SK-N-SH (cell line): ENCODE measurements at regions not wholly inside any gene's neighbourhood (a gene's known extent, or its start where the extent isn't known, plus 50 kb on each side); places are given as distances from the start of the nearest gene placed in this dataset.

Experiments used
- CTCF ChIA-PET: fragments of 300-600, 350-600 bp; formaldehyde crosslinking; extraction: SDS; loops from one replicate; lab custom pipeline; 2021; lab: Yijun Ruan, JAX
- POLR2A ChIA-PET: fragments of 350-600 bp; sonication (Branson Sonifier 250); formaldehyde crosslinking; extraction: SDS; loops from one replicate; lab custom pipeline; 2020; ENCODE audit warnings: antibody characterized with exemption, inconsistent platforms; lab: Yijun Ruan, JAX
- DNase-seq: peaks from one replicate; pipeline ENCODE4 v3.0.0; 2012
- H2AFZ ChIP-seq: fragments of 200-600 bp; sonication (generic); 2 replicates; pipeline ENCODE4 v1.8.1; 2016; ENCODE audit warnings: antibody characterized with exemption, mild to moderate bottlenecking, low read depth
- H3F3A ChIP-seq: fragments of 200-600 bp; sonication (generic); replicated peaks from 2 replicates; pipeline ENCODE3; 2016; ENCODE audit warnings: antibody characterized with exemption, mild to moderate bottlenecking; ENCODE audit not compliant: insufficient read depth
- H3K27ac ChIP-seq, 2 experiments: fragments of 200-500 bp in 1 of 2; fragments of 200-600 bp in 1 of 2; sonication (Bioruptor generic) in 1 of 2; sonication (generic), shearing (Covaris generic) in 1 of 2; 2 replicates each; pipeline versions ENCODE4 v1.5.1 to v1.6.1; 2014 to 2016; ENCODE audit warnings: low read depth in 2 of 2, inconsistent platforms in 1 of 2, low read length in 1 of 2, mild to moderate bottlenecking in 1 of 2, mixed read lengths in 1 of 2
- H3K27me3 ChIP-seq: fragments of 200-600 bp; sonication (generic), shearing (Covaris generic); 2 replicates; pipeline ENCODE4 v1.6.1; 2016; ENCODE audit warnings: mixed run types; ENCODE audit not compliant: insufficient read depth
- H3K36me3 ChIP-seq, 2 experiments: fragments of 200-500 bp in 1 of 2; fragments of 200-600 bp in 1 of 2; sonication (Bioruptor generic) in 1 of 2; sonication (generic) in 1 of 2; replicated peaks in 1 of 2; 2 replicates each; pipeline versions ENCODE3 to v1.5.1; 2014 to 2016; ENCODE audit warnings: low read length in 1 of 2, mild to moderate bottlenecking in 1 of 2; ENCODE audit not compliant: insufficient read depth in 2 of 2, control insufficient read depth in 1 of 2
- H3K4me1 ChIP-seq, 2 experiments: fragments of 200-500 bp in 1 of 2; fragments of 200-600 bp in 1 of 2; sonication (Bioruptor generic) in 1 of 2; sonication (generic), shearing (Covaris generic) in 1 of 2; 2 replicates each; pipeline versions ENCODE4 v1.5.1 to v1.6.1; 2014 to 2016; ENCODE audit warnings: low read depth in 1 of 2, low read length in 1 of 2, mixed run types in 1 of 2; ENCODE audit not compliant: insufficient read depth in 2 of 2, control insufficient read depth in 1 of 2
- H3K4me2 ChIP-seq: fragments of 200-600 bp; sonication (generic), shearing (Covaris generic); 2 replicates; pipeline ENCODE4 v1.6.1; 2017; ENCODE audit warnings: mixed run types
- H3K4me3 ChIP-seq, 2 experiments: fragments of 200-500 bp in 1 of 2; fragments of 200-600 bp in 1 of 2; sonication (Bioruptor generic) in 1 of 2; sonication (generic), shearing (Covaris generic) in 1 of 2; 2 replicates each; pipeline versions ENCODE4 v1.5.1 to v1.8.1; 2014 to 2016; ENCODE audit warnings: low read depth in 2 of 2, inconsistent platforms in 1 of 2, low read length in 1 of 2, mild to moderate bottlenecking in 1 of 2, mixed read lengths in 1 of 2, moderate library complexity in 1 of 2
- H3K79me2 ChIP-seq: fragments of 200-600 bp; sonication (generic); 2 replicates; pipeline ENCODE4 v1.8.1; 2017; ENCODE audit warnings: mild to moderate bottlenecking; ENCODE audit not compliant: insufficient read depth
- H3K9ac ChIP-seq: fragments of 200-600 bp; sonication (generic); 2 replicates; pipeline ENCODE4 v1.6.1; 2017; ENCODE audit warnings: mixed run types
- H3K9me2 ChIP-seq: fragments of 200-600 bp; sonication (generic); 2 replicates; pipeline ENCODE4 v1.6.1; 2017; ENCODE audit warnings: mixed run types
- H3K9me3 ChIP-seq: fragments of 200-600 bp; sonication (generic); 2 replicates; pipeline ENCODE4 v1.6.1; 2017; ENCODE audit warnings: mixed run types, mild to moderate bottlenecking, moderate library complexity
- H4K20me1 ChIP-seq: fragments of 200-600 bp; sonication (generic); 2 replicates; pipeline ENCODE4 v1.6.1; 2017; ENCODE audit warnings: mild to moderate bottlenecking, mixed run types; ENCODE audit not compliant: insufficient read depth
- CHD2 ChIP-seq: fragments of 150-350 bp; IDR thresholded peaks from 2 replicates; pipeline ENCODE4 v1.6.1; 2018; ENCODE audit warnings: low read length; ENCODE audit not compliant: partially characterized antibody
- ELF1 ChIP-seq: IDR thresholded peaks from 2 replicates; pipeline ENCODE4 v1.4.0; 2012
- FOSL2 ChIP-seq: IDR thresholded peaks from 2 replicates; pipeline ENCODE4 v1.4.0; 2012; ENCODE audit warnings: low read depth, mild to moderate bottlenecking, moderate library complexity, borderline replicate concordance
- FOXJ3 ChIP-seq: sonication (generic); formaldehyde crosslinking; IDR thresholded peaks from 2 replicates; pipeline ENCODE4 v1.5.1; 2020; ENCODE audit warnings: mild to moderate bottlenecking, missing genetic modification reagents
- NRF1 ChIP-seq: IDR thresholded peaks from 2 replicates; pipeline ENCODE4 v1.6.1; 2012; ENCODE audit warnings: low read depth, mild to moderate bottlenecking, low read length
- POLR2AphosphoS5 ChIP-seq: IDR thresholded peaks from 2 replicates; pipeline ENCODE4 v1.6.1; 2012; ENCODE audit warnings: low read depth, low read length
- RAD21 ChIP-seq: IDR thresholded peaks from 2 replicates; pipeline ENCODE4 v1.6.1; 2012; ENCODE audit warnings: mild to moderate bottlenecking, low read length
- RFX5 ChIP-seq: IDR thresholded peaks from 2 replicates; pipeline ENCODE4 v1.6.1; 2012; ENCODE audit warnings: mild to moderate bottlenecking, improper control_type of control experiment, low read length
- RXRA ChIP-seq: IDR thresholded peaks from 2 replicates; pipeline ENCODE4 v1.4.0; 2012; ENCODE audit warnings: low read depth, mild to moderate bottlenecking, borderline replicate concordance
- SIN3A ChIP-seq: IDR thresholded peaks from 2 replicates; pipeline ENCODE4 v1.6.1; 2012; ENCODE audit warnings: low read depth, mild to moderate bottlenecking, low read length, moderate library complexity, borderline replicate concordance
- SMC3 ChIP-seq: IDR thresholded peaks from 2 replicates; pipeline ENCODE4 v1.6.1; 2012; ENCODE audit warnings: low read depth, low read length, improper control_type of control experiment
- TCF12 ChIP-seq: IDR thresholded peaks from 2 replicates; pipeline ENCODE4 v1.4.0; 2012
- TEAD4 ChIP-seq: IDR thresholded peaks from 2 replicates; pipeline ENCODE4 v1.4.0; 2012; ENCODE audit warnings: mild to moderate bottlenecking, borderline replicate concordance; ENCODE audit not compliant: insufficient read depth
- YY1 ChIP-seq: IDR thresholded peaks from 2 replicates; pipeline ENCODE4 v1.4.0; 2012; ENCODE audit warnings: low read depth, mild to moderate bottlenecking
- WGBS: methylation state at CpG from one replicate; pipeline ENCODE4 v1.1.6; 2017; ENCODE audit warnings: low lambda C conversion rate; 5-methylcytosine and 5-hydroxymethylcytosine counted together
- TF ChIP-seq, protein P1 (sequence below): fragments of 150-350 bp; IDR thresholded peaks from 2 replicates; pipeline ENCODE4 v1.6.1; 2017; ENCODE audit warnings: antibody characterized with exemption, low read length, low read depth, borderline replicate concordance
- TF ChIP-seq, protein P2 (sequence below): IDR thresholded peaks from 2 replicates; pipeline ENCODE4; 2012
- TF ChIP-seq, protein P3 (sequence below): IDR thresholded peaks from 2 replicates; pipeline ENCODE4 v1.4.0; 2012; ENCODE audit warnings: low read depth, borderline replicate concordance
- TF ChIP-seq, protein P4 (sequence below): IDR thresholded peaks from 2 replicates; pipeline ENCODE4 v1.4.0; 2012; ENCODE audit warnings: low read depth, borderline replicate concordance
- TF ChIP-seq, protein P5 (sequence below): IDR thresholded peaks from 2 replicates; pipeline ENCODE4 v1.6.1; 2012; ENCODE audit warnings: mild to moderate bottlenecking, low read depth, low read length, moderate library complexity

DNA sequence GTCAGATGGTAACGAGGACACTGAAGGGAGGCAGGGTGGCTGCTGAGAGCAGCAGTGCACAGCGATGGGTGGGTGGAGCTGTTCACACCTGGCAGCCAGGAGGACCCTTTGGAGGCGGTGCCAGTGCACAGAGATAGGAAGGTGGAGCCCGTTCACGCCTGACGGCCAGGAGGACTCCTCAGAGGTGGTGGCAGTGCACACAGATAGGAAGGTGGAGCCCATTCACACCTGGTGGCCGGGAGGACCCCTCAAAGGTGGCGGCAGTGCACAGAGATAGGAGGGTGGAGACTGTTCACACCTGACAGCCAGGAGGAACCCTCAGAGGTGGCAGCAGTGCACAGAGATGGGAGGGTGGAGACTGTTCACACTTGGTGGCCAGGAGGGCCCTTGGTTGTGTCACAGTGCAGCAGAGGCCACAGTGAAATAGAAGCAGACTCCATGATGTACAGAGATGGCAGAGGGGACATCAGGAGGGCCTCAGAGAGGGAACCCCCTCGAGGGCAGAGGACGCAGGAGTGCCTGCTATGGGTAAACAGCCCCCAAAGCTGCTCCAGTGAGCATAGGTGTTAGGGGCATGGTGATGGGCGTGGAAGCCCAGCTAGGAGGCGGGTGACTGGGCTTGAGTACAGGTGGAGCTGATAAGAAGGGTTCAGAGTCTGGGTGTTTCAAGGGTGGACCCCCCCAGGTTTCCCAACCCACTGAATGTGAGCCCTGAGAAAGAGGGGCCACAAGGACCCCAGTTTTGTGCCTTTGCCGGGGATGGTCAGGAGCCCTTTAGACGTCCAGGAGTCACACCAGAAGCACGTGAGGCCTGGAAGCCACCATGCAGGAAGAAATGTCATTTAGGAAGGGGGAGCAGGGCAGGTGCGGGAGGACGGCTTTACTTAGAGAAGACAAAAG, 566.7 kb downstream of the BRD1 start:
- POLR2A ChIA-PET, result no interaction called here
- no peaks in the 10 kb centered on the region for H3K9me2 ChIP-seq
- H3K9ac ChIP-seq, result no peak overlapping the region
- no peak for DNase-seq
- H3K9me3 ChIP-seq, result no peaks in the 10 kb centered on the region
- no peak for TF ChIP-seq YY1
- no peak for TF ChIP-seq RFX5
- TF ChIP-seq SMC3, result no peak
- TF ChIP-seq, protein P1, sequence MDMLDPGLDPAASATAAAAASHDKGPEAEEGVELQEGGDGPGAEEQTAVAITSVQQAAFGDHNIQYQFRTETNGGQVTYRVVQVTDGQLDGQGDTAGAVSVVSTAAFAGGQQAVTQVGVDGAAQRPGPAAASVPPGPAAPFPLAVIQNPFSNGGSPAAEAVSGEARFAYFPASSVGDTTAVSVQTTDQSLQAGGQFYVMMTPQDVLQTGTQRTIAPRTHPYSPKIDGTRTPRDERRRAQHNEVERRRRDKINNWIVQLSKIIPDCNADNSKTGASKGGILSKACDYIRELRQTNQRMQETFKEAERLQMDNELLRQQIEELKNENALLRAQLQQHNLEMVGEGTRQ, result no peak
- TF ChIP-seq FOXJ3 (CRISPR knock-in tag), result no peak
- TF ChIP-seq NRF1, result no peak
- no peak for TF ChIP-seq FOSL2
- TF ChIP-seq RAD21, result no peak
- no peak for TF ChIP-seq CHD2
- no peak for TF ChIP-seq SIN3A
- TF ChIP-seq, protein P2, sequence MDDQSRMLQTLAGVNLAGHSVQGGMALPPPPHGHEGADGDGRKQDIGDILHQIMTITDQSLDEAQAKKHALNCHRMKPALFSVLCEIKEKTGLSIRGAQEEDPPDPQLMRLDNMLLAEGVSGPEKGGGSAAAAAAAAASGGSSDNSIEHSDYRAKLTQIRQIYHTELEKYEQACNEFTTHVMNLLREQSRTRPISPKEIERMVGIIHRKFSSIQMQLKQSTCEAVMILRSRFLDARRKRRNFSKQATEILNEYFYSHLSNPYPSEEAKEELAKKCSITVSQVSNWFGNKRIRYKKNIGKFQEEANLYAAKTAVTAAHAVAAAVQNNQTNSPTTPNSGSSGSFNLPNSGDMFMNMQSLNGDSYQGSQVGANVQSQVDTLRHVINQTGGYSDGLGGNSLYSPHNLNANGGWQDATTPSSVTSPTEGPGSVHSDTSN, result no peak
- no peak for TF ChIP-seq TEAD4
- no peak for TF ChIP-seq ELF1
- no peak for TF ChIP-seq POLR2AphosphoS5
- TF ChIP-seq TCF12, result no peak
- TF ChIP-seq, protein P3, sequence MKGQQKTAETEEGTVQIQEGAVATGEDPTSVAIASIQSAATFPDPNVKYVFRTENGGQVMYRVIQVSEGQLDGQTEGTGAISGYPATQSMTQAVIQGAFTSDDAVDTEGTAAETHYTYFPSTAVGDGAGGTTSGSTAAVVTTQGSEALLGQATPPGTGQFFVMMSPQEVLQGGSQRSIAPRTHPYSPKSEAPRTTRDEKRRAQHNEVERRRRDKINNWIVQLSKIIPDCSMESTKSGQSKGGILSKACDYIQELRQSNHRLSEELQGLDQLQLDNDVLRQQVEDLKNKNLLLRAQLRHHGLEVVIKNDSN, result no peak
- TF ChIP-seq, protein P4, sequence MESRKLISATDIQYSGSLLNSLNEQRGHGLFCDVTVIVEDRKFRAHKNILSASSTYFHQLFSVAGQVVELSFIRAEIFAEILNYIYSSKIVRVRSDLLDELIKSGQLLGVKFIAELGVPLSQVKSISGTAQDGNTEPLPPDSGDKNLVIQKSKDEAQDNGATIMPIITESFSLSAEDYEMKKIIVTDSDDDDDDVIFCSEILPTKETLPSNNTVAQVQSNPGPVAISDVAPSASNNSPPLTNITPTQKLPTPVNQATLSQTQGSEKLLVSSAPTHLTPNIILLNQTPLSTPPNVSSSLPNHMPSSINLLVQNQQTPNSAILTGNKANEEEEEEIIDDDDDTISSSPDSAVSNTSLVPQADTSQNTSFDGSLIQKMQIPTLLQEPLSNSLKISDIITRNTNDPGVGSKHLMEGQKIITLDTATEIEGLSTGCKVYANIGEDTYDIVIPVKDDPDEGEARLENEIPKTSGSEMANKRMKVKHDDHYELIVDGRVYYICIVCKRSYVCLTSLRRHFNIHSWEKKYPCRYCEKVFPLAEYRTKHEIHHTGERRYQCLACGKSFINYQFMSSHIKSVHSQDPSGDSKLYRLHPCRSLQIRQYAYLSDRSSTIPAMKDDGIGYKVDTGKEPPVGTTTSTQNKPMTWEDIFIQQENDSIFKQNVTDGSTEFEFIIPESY, result no peak
- no peak for TF ChIP-seq RXRA
- TF ChIP-seq, protein P5, sequence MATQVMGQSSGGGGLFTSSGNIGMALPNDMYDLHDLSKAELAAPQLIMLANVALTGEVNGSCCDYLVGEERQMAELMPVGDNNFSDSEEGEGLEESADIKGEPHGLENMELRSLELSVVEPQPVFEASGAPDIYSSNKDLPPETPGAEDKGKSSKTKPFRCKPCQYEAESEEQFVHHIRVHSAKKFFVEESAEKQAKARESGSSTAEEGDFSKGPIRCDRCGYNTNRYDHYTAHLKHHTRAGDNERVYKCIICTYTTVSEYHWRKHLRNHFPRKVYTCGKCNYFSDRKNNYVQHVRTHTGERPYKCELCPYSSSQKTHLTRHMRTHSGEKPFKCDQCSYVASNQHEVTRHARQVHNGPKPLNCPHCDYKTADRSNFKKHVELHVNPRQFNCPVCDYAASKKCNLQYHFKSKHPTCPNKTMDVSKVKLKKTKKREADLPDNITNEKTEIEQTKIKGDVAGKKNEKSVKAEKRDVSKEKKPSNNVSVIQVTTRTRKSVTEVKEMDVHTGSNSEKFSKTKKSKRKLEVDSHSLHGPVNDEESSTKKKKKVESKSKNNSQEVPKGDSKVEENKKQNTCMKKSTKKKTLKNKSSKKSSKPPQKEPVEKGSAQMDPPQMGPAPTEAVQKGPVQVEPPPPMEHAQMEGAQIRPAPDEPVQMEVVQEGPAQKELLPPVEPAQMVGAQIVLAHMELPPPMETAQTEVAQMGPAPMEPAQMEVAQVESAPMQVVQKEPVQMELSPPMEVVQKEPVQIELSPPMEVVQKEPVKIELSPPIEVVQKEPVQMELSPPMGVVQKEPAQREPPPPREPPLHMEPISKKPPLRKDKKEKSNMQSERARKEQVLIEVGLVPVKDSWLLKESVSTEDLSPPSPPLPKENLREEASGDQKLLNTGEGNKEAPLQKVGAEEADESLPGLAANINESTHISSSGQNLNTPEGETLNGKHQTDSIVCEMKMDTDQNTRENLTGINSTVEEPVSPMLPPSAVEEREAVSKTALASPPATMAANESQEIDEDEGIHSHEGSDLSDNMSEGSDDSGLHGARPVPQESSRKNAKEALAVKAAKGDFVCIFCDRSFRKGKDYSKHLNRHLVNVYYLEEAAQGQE, result no peak
- H3K36me3 ChIP-seq, result no peaks in the 10 kb centered on the region
- H3K79me2 ChIP-seq, result no peaks in the 10 kb centered on the region
- no peak overlapping the region for H2AFZ ChIP-seq
- no peak overlapping the region for H3K4me2 ChIP-seq
- H3K4me1 ChIP-seq, result no peaks in the 10 kb centered on the region
- H4K20me1 ChIP-seq, result no peaks in the 10 kb centered on the region
- no peaks in the 10 kb centered on the region for H3K27me3 ChIP-seq
- CTCF ChIA-PET, result interaction anchor here (0.6 kb wide), 1 partner anchor 342 kb away, joined by 3 read pairs; no protein-coding TSS in a partner anchor
- H3K27ac ChIP-seq, result no peak overlapping the region
- no peaks in the 10 kb centered on the region for H3F3A ChIP-seq
- 18% methylated on average over 13 of the region's 17 CpGs for WGBS
- H3K4me3 ChIP-seq, result no peak overlapping the region
